Astrocyte (in vitro differentiated cells and primary cell): ENCODE measurements at regions not wholly inside any gene's neighbourhood (a gene's known extent, or its start where the extent isn't known, plus 50 kb on each side); places are given as distances from the start of the nearest gene placed in this dataset.

Experiments used
- CTCF ChIP-seq: IDR thresholded peaks from 2 replicates; pipeline ENCODE4 v1.5.1; 2011; ENCODE audit warnings: low read depth, mild to moderate bottlenecking, inconsistent platforms, low read length, moderate library complexity; ENCODE audit not compliant: insufficient read depth
- EZH2 ChIP-seq: IDR thresholded peaks from 2 replicates; pipeline ENCODE4 v1.6.1; 2012; ENCODE audit warnings: mild to moderate bottlenecking, low read length, inconsistent platforms; ENCODE audit not compliant: insufficient read depth

DNA sequence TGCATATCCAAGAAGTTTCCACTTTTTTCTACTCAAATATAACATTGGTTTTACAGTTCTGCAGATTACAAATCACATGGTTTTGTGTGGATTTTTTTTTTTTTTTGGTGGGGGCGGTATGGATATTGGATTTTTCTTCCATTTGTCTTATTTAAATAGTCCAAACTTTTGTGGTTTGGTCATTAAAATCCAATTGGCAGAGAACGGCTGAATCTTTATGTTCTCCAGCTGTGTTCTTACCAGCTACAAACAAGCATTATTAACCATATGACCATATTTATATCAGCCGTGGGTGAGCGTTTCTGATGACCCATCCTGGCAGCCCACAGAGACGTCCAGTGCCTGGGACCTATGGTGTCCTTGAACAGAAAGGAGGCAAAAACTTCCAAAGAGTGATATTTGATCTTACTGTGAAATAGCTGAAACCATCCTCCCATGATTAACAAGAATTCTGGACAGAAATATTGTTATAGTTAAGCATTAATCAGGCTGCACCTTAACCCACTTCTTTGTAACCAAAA, 200.4 kb downstream of the LYPLAL1 start:
- no peak for TF ChIP-seq CTCF
- TF ChIP-seq EZH2, result no peak
